ENCODE measurements at regions not wholly inside any gene's neighbourhood (a gene's known extent, or its start where the extent isn't known, plus 50 kb on each side); places are given as distances from the start of the nearest gene placed in this dataset.
"Not testable (repeated sequence)": the region's sequence is repeated elsewhere in the genome, so short reads cannot be mapped to it uniquely, and the experiment has no call there.

- ATAC-seq (ENCODE audit: low read depth) = no peak
- Histone ChIP-seq H3K4me1 (ENCODE audit: insufficient read depth, poor library complexity, severe bottlenecking) (no peaks in the 10 kb centered on the region), H3K9me3 (ENCODE audit: severe bottlenecking) (no peaks in the 10 kb centered on the region), H3K36me3 (ENCODE audit: low read depth) (no peaks in the 10 kb centered on the region), H3K27ac (ENCODE audit: poor library complexity, severe bottlenecking) (no peak overlapping the region), H3K4me3 (ENCODE audit: severe bottlenecking) (no peak overlapping the region), H3K27me3 (ENCODE audit: insufficient read depth, poor library complexity, severe bottlenecking) (no peaks in the 10 kb centered on the region)
- no peak for TF ChIP-seq CTCF (IDR thresholded peaks at IDR 0.05; ENCODE audit: poor library complexity, severe bottlenecking)
- DNase-seq (ENCODE audit: low spot score) = no peak
Observed at GRCh38 chr10:30728127-30728526, 98.6 kb upstream of the LYZL2 start.

GRCh38 chr10:30727524-30727923, 98.0 kb upstream of the LYZL2 start:
- ATAC-seq (ENCODE audit: low read depth) (no peak), DNase-seq (ENCODE audit: low spot score) (no peak)
- Histone ChIP-seq H3K4me1 (ENCODE audit: insufficient read depth, poor library complexity, severe bottlenecking) (no peaks in the 10 kb centered on the region), H3K36me3 (ENCODE audit: low read depth) (no peaks in the 10 kb centered on the region), H3K27ac (ENCODE audit: poor library complexity, severe bottlenecking) (no peak overlapping the region), H3K27me3 (ENCODE audit: insufficient read depth, poor library complexity, severe bottlenecking) (no peaks in the 10 kb centered on the region), H3K4me3 (ENCODE audit: severe bottlenecking) (no peak overlapping the region), H3K9me3 (ENCODE audit: severe bottlenecking) (no peaks in the 10 kb centered on the region)
- TF ChIP-seq CTCF (IDR thresholded peaks at IDR 0.05; ENCODE audit: poor library complexity, severe bottlenecking) = no peak

GRCh38 chr10:30726783-30727414, 97.3 kb upstream of the LYZL2 start:
- ATAC-seq (ENCODE audit: low read depth) = peak; percentile 93
- TF ChIP-seq CTCF (IDR thresholded peaks at IDR 0.05; ENCODE audit: poor library complexity, severe bottlenecking) = peak; percentile 39
- not testable (repeated sequence) for H3K4me3 ChIP-seq (ENCODE audit: severe bottlenecking); H3K27me3 ChIP-seq (ENCODE audit: insufficient read depth, poor library complexity, severe bottlenecking); H3K4me1 ChIP-seq (ENCODE audit: insufficient read depth, poor library complexity, severe bottlenecking); H3K36me3 ChIP-seq (ENCODE audit: low read depth); H3K27ac ChIP-seq (ENCODE audit: poor library complexity, severe bottlenecking); H3K9me3 ChIP-seq (ENCODE audit: severe bottlenecking); DNase-seq (ENCODE audit: low spot score)

- TF ChIP-seq CTCF (IDR thresholded peaks at IDR 0.05; ENCODE audit: poor library complexity, severe bottlenecking) = no peak
- DNase-seq (ENCODE audit: low spot score) = no peak
- Histone ChIP-seq H3K4me1 (ENCODE audit: insufficient read depth, poor library complexity, severe bottlenecking) (no peaks in the 10 kb centered on the region), H3K9me3 (ENCODE audit: severe bottlenecking) (no peaks in the 10 kb centered on the region), H3K27me3 (ENCODE audit: insufficient read depth, poor library complexity, severe bottlenecking) (no peaks in the 10 kb centered on the region), H3K27ac (ENCODE audit: poor library complexity, severe bottlenecking) (no peak overlapping the region), H3K36me3 (ENCODE audit: low read depth) (no peaks in the 10 kb centered on the region), H3K4me3 (ENCODE audit: severe bottlenecking) (no peak overlapping the region)
- no peak for ATAC-seq (ENCODE audit: low read depth)
Observed at GRCh38 chr10:30725661-30726060, 96.1 kb upstream of the LYZL2 start.

GRCh38 chr10:30724296-30724695, 94.7 kb upstream of the LYZL2 start:
- Histone ChIP-seq H3K36me3 (ENCODE audit: low read depth) (no peaks in the 10 kb centered on the region), H3K4me1 (ENCODE audit: insufficient read depth, poor library complexity, severe bottlenecking) (no peaks in the 10 kb centered on the region), H3K27me3 (ENCODE audit: insufficient read depth, poor library complexity, severe bottlenecking) (no peaks in the 10 kb centered on the region), H3K4me3 (ENCODE audit: severe bottlenecking) (no peak overlapping the region), H3K9me3 (ENCODE audit: severe bottlenecking) (no peaks in the 10 kb centered on the region), H3K27ac (ENCODE audit: poor library complexity, severe bottlenecking) (no peak overlapping the region)
- TF ChIP-seq CTCF (IDR thresholded peaks at IDR 0.05; ENCODE audit: poor library complexity, severe bottlenecking) = no peak
- DNase-seq (ENCODE audit: low spot score) (no peak), ATAC-seq (ENCODE audit: low read depth) (no peak)
